Left hindlimb (tissue), 1 donor: ENCODE measurements at regions not wholly inside any gene's neighbourhood (a gene's known extent, or its start where the extent isn't known, plus 50 kb on each side); places are given as distances from the start of the nearest gene placed in this dataset.
A peak's percentile ranks its signal among the peaks of the same experiment; 100 is the strongest.

Experiments used
- DNase-seq: peaks from one replicate; pipeline ENCODE4 v3.0.0-alpha.2; 2018

DNA sequence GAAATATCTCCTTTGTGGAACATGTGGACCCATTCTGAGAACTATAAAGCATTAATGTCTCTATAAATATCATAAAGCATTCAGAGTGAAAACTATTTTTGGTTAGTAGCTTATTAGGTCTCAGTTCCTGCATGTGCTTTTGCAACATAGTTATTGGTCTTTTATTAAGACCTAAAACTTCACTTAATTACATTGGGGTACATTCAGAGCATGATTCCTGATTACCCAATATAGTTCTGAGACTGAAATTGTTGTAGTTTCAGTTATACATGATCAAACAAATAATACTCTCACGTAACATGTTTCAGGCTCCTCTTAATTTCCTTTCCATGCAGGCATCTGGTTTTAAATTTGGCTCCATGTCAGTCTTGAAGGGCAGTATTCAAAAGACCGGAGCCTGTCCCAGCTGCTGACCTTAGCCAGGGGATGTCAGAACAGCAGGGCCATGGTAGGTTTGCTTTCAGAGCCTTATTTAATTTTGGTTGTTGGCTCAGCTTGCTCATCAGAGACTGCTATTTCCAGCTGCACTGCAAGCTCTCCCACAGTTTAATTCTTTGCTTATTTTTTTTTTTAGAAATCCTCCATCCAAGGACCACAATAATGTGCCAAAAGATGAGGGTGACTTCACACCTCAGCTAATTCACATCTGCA, 447.8 kb upstream of the FZD8 start:
- DNase-seq = no peak

DNA sequence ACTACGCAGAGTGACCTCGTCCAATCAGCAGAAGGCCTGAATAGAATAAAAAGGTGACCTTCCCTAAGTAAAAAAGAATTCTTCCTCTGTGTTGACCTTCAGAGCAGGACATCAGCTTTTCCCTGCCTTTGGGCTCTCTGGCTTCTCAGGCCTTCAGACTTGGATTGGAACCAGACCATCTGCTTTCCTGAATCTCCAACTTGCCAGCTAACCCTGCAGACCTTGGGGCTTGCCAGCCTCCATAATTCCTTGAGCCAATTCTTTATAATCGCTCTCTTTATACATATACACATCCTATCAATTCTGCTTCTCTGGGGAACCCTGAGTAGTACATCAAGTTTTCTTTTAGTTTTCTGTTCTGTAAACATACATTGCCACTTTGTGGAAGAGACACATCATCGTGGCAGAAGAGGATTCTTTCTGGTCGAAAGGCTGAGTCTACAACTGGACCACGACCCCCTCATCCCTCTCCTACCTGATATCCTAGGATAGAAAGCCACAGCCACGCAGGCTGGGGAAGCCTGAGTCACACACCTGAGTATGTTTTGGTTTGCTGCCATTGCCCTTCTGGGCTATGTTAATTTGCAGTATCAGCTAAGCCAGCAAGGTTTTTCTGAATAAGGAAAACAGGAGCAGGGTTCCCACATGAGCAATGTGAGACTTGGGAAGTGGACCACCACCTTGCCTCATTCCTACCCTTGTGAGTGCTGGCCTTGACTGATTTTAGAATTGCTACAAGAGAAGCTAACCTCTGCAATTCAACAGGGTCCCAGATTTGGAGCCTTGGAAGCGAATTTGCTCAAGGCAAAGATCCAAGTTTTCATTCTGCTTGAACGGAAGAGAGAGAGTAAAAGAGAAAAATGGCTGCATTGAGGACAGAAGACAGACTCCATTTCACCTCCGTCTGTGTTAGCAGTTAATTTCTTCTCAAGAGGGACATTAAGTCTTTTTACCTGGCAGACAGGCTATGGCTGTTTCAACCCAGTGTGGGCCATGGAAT, 445.2 kb upstream of the FZD8 start:
- no peak for DNase-seq

DNA sequence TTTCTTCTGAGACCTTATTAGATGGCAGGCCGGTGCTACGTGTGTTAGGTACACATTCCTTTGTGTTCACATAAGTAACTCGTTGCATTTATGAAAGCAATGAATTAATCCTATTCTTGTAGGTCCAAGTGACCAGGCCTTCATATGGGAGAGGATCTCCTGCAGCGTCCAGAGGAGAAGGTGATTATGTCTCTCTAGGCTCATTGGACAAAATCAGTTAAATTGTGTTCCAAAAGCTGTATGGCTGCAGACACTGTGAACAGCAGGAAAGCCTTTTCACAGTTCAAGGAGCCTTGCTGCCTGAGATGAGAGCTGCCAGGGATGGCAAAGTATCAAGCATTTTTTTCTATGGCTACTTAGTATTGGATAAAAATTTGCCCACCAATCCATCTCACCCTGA, 433.1 kb upstream of the FZD8 start:
- no peak for DNase-seq

DNA sequence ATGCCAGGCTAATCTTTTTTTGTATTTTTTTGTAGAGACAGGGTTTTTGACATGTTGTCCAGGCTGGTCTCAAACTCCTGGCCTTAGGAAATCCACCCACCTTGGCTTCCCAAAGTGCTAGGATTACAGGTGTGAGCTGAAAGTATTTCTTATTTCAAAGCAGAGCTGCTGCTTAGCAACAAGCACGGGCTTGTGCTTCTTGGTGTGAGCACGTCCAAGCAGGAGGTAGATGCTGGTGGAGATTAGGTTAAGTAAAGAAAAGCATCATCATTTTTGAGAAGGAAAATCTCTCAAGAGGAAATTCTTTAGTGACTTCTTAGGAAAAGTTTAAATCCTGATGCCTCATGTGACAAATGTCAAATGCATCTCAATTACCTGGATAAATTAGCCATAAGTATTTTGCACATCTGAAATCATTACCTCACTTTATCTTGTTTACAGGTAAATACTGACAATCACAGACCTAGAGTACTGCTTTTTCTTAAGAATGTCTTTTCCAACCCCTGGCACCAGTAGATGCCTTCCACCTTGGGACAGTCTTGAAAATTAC, 431.8 kb upstream of the FZD8 start:
- no peak for DNase-seq

DNA sequence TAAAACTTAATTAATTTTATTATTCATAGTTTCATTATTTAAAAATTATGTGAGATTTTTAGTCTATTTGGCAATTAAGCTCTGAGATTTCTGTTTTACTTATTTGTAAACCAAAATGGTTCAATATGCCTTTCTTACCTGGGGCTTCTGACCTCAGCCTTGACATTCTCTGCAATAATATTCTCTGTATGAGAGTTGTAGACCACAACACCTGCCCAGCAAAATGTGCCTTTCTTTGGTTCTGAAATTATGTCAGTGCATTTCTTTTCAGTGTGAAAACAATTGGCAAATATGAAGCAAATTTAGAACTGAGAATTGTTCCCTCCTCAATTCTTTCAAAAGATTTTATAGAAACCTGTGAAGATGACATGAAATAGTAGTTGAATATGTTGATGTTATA, 426.4 kb upstream of the FZD8 start:
- no peak for DNase-seq

DNA sequence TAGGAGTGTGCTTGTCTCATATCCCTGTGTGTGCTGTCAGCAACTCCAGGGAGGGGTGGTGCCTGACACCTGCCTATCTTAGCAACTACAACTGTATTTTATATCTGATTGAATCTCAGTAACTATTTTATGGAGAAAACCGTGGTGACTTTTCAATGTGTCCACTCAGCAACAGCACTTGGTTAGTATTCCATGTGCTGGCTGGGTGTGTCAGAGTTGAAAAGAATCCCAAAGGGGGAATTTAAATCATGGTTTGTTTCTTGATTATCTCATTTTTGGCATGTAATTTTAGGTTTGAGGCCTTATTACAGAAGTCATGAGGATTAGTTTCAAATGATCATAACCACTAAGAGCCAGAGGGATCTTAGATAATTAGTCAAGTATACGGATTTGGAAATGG, 425.7 kb upstream of the FZD8 start:
- no peak for DNase-seq

DNA sequence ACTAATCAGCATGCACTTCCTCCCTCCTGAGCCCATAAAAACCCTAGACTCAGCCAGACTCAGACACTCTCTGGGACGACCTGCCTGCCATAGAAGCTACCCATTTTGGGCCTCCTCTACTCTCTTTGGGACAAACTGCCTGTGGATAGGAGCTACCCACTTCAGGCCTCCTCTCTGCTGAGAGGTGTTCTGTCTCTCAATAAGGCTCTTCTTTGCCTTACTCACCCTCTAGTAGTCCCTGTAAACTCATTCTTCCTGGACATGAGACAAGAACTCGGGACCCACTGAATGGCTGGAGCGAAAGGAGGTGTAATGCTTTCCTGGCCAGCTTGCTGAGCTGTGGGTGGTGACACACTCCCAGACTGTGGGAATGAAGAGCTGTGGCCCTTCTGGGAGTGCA, 424.8 kb upstream of the FZD8 start:
- DNase-seq = no peak

DNA sequence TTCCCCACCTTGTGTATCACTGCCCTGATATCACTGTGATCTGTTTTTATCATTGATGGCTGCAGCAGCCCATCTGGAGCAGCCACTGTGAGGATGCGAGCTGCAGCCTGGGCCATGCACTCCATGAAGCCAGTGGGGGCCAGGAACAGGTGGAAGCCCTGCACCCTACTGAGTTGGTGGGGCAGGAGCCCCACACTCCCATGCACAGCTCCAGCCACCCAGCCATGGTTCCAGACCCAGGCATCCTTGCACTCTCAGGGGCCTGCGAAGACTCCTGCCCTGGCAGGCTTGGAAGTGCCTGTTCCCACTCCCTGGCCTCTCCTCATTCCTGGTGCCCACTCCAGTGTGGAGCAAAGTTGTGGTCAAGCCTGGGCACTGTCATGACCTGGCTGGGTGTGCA, 424.0 kb upstream of the FZD8 start:
- DNase-seq = no peak

DNA sequence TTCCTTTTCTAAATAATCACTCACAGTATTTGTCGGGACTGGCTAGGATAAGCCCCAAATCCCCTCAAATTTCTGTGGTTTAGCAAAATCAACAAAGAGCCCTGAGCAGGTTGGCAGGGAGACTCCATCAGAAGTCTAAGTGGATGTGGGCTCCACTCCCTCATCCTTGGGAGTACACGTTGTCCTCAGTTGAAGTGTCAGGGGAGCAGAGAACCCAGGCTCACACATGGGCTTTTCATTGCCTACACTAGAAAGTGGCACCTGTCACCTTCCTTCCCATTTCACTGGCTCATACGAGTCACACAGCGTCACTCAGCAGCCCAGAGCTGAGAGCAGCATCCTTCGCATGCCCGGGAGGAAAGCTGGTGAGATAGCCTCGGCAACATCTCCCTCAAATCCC, 421.3 kb upstream of the FZD8 start:
- DNase-seq = no peak

DNA sequence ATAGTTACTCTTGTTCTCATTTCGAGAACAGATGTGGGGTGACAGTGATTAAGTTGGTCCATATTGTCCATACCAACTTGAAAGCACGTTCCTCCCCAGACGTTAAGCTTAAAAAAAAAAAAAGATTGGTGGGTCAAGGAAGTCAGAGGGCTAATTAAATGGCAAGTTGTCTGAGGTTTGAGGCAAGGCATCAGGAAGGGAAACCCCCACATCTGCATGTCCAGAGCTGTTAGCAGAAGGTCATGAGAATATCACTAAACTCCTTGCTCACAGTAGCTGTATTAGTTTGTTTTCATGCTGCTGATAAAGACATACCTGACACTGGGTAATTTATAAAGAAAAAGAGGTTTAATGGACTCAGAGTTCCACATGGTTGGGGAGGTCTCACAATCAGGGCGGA, 415.6 kb upstream of the FZD8 start:
- DNase-seq = no peak

DNA sequence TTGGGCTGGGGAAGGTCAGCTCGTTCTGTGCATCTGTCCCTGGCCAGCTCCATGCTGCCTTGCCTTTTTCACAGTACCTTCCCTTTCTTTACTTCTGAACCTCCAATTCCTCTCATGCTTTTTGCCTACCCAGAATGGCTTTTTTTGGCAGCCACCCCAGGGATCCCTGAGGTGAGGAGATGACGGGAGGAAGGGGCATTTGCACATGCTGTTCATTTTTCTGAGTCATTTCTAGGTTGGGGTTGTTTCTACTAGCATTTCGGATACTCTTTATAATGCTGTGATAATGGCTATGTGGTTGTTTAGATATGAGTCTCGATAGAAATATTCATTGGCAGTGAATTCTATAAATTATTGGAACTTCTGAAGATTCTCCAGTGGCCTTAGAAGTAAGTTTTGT, 415.1 kb upstream of the FZD8 start:
- no peak for DNase-seq

DNA sequence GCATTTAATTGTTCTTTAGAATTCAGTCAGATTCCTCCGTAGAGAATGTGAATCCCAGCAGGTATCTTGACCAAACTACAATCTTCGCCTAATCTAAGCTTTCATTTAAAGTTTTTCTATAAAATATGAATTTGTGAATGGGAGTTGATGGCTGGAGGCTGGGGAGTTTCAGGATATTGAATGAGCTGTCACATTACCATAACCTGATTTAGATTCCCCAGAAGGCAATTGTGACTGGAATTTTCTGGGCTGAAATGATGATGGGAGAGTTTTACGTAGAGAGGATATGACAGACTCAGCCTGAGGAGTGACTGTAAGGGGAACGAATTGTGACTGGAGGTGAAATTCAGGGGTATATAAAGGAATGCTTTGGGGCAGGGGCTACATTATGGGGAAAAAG, 411.7 kb upstream of the FZD8 start:
- DNase-seq = no peak

DNA sequence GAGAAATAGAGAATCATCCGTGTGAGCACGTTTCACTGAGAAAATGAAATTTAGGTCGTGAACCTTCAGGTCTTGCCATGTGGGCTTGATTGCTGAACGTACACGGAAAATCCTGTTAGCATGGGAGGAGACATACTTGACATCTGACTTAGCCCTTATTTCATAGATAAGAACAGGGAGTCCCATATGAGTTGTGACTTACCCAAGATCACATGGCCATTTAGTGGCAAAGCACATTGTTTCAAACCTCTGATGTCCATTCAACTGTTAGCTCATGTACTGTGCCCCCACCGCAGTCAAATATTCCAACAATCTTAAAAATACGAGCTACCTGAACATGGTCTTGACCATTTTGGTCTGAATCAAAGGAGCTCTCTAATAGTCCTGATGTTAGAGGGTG, 411.2 kb upstream of the FZD8 start:
- no peak for DNase-seq

DNA sequence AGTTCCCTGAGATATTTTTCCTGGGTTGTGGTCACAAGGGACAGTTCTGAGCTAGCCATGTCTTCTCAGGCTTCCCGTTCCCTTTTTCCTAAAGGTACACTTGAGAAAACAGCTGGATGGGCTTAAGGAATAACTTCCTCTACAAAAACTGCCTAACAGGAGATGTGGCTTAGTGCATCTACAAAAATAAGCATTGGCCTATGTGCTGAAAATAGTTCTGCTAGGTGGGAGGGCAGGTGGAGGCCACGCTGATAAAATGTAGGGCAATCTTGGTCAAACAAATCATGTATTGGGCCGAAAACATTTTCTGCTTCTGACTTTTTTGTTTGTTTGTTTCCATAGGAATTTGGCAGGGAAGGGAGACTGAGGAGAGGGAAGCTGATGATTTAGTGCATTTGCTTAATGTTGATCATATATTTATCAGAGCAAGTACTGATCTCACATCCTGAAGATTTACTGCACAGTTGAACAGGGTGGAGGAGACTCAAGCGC, 409.4 kb upstream of the FZD8 start:
- peak; percentile 43 for DNase-seq

DNA sequence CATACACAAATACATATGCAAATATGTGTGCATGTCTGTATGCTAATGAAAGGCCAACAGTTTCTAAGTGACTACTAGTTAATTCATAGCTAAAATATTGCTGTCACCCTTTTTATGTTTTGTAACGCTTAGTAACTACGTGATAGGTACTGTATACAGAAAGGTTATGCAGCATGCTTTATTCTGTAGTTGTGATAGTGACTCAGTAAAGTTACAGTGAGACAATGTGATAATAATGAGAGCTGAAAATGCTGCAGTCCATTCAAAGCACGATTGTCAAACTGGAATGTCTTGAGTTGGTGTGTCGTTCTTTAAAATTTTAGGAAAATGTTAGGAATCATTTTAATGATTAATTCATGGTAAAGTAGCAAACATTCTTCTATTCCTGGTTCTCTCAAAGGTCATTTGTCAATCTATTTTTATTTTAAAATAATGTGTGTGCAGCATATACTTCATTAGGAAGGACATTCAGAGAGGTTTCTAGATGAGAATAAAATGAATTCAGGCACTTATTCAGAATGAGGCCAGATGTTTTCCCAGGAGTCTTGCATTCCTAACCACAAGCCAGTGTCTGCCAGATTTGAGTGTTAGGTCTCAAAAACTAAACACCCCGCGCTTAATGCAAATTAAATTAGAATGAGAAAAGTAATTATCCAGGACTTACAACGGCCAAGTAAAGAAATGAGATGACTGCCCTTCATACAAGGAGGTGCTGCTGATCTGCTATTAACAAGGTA, 408.8 kb upstream of the FZD8 start:
- no peak for DNase-seq

DNA sequence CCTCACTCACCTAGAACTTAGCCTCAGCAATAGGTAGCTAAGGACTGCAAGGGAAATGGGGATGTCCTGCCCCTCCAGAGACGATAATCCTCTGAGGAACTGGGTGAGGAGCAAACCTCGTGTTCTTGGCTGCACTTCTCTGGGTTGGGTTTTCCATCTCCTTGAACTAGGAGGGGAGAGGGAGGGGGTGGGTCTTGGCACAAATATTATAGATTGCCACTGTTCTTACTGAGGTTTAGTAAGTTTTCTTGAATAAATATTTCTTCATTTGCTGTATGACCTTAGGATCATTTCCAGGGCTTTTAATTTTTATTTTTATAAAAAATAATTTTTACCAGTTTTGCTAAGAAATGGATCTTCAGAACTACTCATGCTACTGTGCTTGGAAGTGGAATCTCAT, 406.7 kb upstream of the FZD8 start:
- no peak for DNase-seq

DNA sequence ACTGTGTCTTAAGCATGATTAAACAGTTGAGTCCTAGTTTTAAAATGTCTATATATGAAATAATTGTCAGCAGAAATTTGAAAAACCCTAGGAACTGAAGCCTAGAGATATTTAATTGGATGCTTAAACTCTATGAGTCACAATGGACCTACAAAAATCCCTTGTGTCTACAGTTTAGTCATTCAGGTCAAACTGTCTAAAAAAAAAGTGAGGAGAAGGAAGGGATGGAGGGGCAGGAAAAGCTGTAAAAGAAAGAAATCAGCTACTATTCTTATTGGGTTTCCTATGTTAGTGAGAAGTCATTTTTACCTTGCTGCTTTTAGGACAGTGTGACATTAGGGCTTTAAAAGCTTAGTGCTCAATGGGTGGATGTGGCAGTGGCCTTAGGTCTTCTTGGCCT, 406.1 kb upstream of the FZD8 start:
- DNase-seq = no peak

DNA sequence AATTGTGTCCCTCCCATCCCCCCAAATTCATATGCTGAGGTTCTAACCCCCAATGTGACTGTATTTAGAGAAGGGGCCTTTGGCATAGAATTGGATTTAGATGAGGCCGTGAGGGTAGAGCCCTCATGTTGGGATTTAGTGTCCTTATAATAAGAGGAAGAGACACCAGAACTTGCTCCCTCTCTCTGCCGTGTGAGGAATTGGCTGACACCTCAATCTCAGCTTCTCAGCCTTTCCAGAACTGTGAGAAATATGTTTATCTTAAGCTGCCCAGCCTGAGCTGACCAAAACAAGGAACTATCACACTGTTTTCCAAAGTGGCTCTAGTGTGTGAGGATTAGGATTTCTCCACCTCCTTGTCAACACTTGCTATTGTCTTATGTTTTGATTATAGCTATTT, 400.0 kb upstream of the FZD8 start:
- no peak for DNase-seq

DNA sequence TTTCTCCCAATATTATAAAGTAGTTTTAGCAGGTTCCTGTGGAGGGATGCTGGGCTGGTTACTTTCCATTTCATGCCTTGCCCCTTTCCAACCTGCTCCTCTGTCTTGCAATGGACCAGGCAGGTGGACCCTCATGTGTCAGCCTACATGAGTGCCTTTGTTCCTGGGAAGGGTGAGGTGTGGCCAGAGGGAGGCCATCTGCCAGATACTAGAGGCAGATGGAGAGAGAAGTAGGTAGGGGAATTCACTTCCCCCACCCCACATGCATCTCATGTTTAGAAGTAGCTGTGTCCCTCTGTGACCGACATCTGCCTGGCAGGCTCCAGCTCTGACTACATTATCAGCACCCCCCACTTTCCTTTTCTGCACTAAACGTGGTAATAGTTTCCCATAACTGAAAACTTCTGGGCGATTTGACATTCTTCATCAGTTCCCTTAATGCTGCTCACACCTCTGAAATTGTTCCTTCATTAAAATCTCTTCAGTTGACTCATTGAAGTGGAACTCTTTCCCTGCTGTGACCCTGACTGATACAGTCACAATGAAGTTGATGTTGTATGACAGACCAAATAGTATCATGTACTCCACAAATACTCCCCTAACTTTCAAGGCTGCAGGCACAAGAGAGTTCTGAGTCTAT, 396.3 kb upstream of the FZD8 start:
- DNase-seq = no peak

DNA sequence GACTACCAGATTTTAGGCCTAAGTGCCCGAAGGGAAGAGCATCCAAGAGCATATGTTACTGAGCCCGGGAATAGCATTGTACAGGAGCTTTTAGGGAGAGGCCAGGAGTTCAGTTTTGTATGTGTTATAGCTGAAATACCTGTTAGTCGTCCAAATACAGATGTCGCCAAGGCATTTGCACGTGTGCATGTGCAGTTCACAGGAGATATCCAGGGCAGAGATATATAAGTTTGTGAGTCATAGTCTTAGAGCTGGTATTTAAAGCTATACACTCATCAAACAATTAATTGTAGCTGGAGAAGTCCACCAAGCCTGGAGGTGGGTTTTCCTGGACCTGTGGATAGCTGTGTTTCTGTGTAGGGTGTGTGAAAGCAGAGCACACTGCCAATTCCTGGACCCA, 394.0 kb upstream of the FZD8 start:
- no peak for DNase-seq

DNA sequence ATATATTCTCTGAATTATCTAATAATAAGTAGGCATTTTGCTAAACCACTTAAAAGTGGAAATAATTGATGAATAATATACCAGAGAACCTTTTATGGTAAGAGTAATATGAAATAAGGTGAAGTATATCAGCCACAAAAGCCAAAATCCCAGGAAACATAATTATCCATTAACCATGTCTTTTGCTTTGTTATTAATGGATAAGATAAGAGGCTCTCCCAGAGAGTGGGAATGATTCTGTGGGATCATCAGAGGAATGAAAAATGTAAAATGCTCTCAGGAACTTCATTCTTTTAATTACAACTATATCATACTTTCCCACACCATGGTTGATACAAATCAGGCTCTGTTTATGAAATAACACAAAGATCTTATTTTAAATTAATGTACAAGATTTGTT, 391.7 kb upstream of the FZD8 start:
- no peak for DNase-seq

DNA sequence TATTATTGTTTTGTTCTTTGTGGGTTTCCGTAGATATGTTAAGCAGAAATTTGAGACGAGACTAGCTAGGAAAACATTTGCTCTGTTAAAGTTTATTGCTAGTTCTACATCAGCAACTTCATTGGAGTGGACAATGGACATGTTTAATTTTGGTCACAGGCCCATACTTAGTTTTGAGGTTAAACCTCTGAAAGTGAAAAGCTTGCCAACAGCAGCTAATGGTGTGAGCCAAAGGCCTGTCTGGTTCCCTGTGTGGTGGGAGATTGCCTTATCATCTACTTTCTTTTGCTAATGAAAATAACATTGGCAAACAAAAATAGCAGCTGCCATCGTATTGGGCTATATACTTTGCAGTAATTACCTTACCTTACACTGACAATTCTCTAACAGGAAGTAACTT, 388.4 kb upstream of the FZD8 start:
- no peak for DNase-seq
